ENCODE measurements at regions not wholly inside any gene's neighbourhood (a gene's known extent, or its start where the extent isn't known, plus 50 kb on each side); places are given as distances from the start of the nearest gene placed in this dataset.

- no peak for DNase-seq (ENCODE audit: low spot score)
These were observed 1011.7 kb downstream of the SQOR start for GRCh38 chr15:46646490-46646889.

GRCh38 chr15:46647046-46647445, 1012.2 kb downstream of the SQOR start:
- no peak for DNase-seq (ENCODE audit: low spot score)

- no peak for DNase-seq (ENCODE audit: low spot score)
These were observed 1017.4 kb downstream of the SQOR start for GRCh38 chr15:46652266-46652665.

- no peak for DNase-seq (ENCODE audit: low spot score)
These were observed 1020.2 kb downstream of the SQOR start for GRCh38 chr15:46654993-46655392.

GRCh38 chr15:46660096-46660842, 1025.4 kb downstream of the SQOR start:
- DNase-seq (ENCODE audit: low spot score), result no peak

- no peak for DNase-seq (ENCODE audit: low spot score)
These were observed 1035.4 kb downstream of the SQOR start for GRCh38 chr15:46670258-46670657.

GRCh38 chr15:46671336-46671735, 1036.5 kb downstream of the SQOR start:
- DNase-seq (ENCODE audit: low spot score), result no peak

- DNase-seq (ENCODE audit: low spot score), result no peak
These were observed 1037.2 kb downstream of the SQOR start for GRCh38 chr15:46672041-46672440.

GRCh38 chr15:46676233-46677206, 1040.8 kb upstream of the SEMA6D start:
- DNase-seq (ENCODE audit: low spot score), result no peak

GRCh38 chr15:46677491-46677890, 1039.8 kb upstream of the SEMA6D start:
- DNase-seq (ENCODE audit: low spot score), result no peak

- no peak for DNase-seq (ENCODE audit: low spot score)
These were observed 1035.4 kb upstream of the SEMA6D start for GRCh38 chr15:46681901-46682300.

GRCh38 chr15:46682969-46683791, 1034.1 kb upstream of the SEMA6D start:
- DNase-seq (ENCODE audit: low spot score), result no peak

- no peak for DNase-seq (ENCODE audit: low spot score)
These were observed 1032.2 kb upstream of the SEMA6D start for GRCh38 chr15:46685096-46685495.

- no peak for DNase-seq (ENCODE audit: low spot score)
These were observed 1031.6 kb upstream of the SEMA6D start for GRCh38 chr15:46685681-46686080.

GRCh38 chr15:46696281-46696680, 1021.0 kb upstream of the SEMA6D start:
- DNase-seq (ENCODE audit: low spot score), result no peak

- no peak for DNase-seq (ENCODE audit: low spot score)
These were observed 1016.0 kb upstream of the SEMA6D start for GRCh38 chr15:46701346-46701745.

GRCh38 chr15:46701896-46702295, 1015.4 kb upstream of the SEMA6D start:
- DNase-seq (ENCODE audit: low spot score), result no peak

- DNase-seq (ENCODE audit: low spot score), result no peak
These were observed 1014.1 kb upstream of the SEMA6D start for GRCh38 chr15:46703020-46703861.

- no peak for DNase-seq (ENCODE audit: low spot score)
These were observed 1013.3 kb upstream of the SEMA6D start for GRCh38 chr15:46703871-46704637.

- DNase-seq (ENCODE audit: low spot score), result no peak
These were observed 1009.9 kb upstream of the SEMA6D start for GRCh38 chr15:46707452-46707851.

Data from AG08396 (cell line).